ENCODE measurements at regions not wholly inside any gene's neighbourhood (a gene's known extent, or its start where the extent isn't known, plus 50 kb on each side); places are given as distances from the start of the nearest gene placed in this dataset.
"Not testable (repeated sequence)": the region's sequence is repeated elsewhere in the genome, so short reads cannot be mapped to it uniquely, and the experiment has no call there.

DNA sequence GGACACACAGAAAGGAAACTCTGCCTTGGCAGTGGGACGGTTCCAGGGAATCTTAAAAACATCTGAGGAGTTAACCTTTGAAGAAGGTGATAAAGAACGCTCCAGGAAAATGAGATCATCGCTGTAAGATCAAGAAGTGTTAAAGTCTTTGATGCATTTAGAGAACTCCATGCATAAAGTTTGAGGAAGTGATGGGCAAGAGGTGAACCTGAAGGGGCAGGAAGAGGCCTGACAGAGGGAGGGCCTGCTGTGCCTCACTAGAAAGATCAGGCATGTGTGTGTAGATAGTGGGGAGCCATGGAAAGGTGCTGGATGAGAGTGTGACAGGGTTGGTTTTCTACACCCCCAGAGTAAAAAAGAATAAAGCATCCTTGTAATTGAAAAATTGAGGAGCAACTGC lies 889.2 kb downstream of the MCTP2 start:
- DNase-seq (ENCODE audit: extremely low read depth in 1 of 2, low read depth in 1 of 2), result no peak

- DNase-seq (ENCODE audit: extremely low read depth in 1 of 2, low read depth in 1 of 2), result no peak
Observed at GRCh38 chr15:95121191-95121590, 889.8 kb downstream of the MCTP2 start.

GRCh38 chr15:95125803-95126202 lies 894.4 kb downstream of the MCTP2 start:
- no peak for DNase-seq (ENCODE audit: extremely low read depth in 1 of 2, low read depth in 1 of 2)

DNA sequence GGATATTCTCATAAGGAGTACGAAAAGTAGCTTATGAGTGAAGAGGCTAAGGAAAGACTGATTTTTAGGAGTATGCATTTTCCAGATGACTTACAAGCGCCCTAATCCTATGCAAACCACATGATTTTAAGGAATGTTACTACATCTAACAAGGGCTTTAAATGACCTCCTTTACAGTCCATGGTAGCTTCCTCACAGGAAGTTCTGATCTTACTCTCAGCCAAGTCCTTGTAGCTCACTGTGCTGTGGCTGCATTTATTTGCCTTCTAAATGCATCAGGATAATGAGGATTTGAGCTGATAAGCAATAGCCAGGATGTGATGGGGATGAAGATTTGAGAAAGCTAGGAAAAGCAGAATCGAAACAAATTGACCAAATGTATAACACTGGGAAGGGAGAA lies 896.0 kb downstream of the MCTP2 start:
- DNase-seq (ENCODE audit: extremely low read depth in 1 of 2, low read depth in 1 of 2), result no peak

GRCh38 chr15:95129574-95129973 lies 898.2 kb downstream of the MCTP2 start:
- no peak for DNase-seq (ENCODE audit: extremely low read depth in 1 of 2, low read depth in 1 of 2)

- DNase-seq (ENCODE audit: extremely low read depth in 1 of 2, low read depth in 1 of 2), result no peak
Observed at GRCh38 chr15:95131131-95131556, 899.8 kb downstream of the MCTP2 start.

DNA sequence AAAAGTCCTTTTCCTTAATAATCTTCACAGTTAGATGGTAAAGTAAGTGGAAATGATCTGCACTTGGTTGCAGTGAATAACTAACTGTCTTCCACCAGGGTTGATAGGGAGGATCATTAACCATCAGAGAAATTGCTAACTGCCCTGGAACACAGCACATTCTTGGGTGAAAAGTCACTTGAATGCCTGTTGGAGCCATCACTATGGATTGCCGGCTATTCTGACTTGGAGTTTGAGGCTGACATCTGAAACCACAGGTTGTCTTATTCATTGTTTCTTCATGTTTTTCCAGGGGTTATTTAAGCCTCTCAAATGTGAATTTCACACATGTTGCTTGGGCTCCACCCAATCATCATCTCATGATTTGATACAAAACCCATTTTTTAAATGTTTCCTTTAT lies 901.4 kb downstream of the MCTP2 start:
- no peak for DNase-seq (ENCODE audit: extremely low read depth in 1 of 2, low read depth in 1 of 2)

DNA sequence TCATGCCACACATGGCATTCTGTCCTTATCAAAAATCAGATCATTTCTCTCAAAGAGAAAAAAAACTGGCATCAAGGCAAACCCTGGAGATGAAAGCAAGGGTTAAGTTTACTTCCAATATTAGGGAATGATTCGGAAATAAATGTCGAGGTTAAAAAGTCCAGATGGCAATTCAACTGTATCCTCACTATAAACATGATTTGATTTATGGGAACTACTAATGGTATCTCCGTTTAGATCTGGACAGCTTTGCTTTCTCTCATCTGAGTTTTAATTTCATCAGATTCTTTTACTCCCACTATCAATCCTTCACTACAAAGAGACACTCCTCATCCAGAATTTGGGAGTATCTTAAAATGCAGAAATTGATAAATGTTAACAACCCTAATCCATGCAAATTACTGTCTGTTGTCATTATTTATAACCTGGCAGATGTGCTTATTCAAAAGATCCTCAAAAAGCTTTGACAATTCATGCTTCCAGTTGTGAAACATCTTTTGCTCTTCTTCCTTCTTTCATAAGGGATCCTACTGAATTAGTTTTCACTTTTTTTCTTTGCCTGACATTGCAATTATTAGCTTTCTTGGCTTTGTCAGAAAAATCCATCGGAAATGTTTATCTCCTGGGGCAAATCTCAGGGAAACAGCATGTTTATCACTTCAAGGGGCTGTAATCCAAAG lies 903.2 kb downstream of the MCTP2 start:
- no peak for DNase-seq (ENCODE audit: extremely low read depth in 1 of 2, low read depth in 1 of 2)

DNA sequence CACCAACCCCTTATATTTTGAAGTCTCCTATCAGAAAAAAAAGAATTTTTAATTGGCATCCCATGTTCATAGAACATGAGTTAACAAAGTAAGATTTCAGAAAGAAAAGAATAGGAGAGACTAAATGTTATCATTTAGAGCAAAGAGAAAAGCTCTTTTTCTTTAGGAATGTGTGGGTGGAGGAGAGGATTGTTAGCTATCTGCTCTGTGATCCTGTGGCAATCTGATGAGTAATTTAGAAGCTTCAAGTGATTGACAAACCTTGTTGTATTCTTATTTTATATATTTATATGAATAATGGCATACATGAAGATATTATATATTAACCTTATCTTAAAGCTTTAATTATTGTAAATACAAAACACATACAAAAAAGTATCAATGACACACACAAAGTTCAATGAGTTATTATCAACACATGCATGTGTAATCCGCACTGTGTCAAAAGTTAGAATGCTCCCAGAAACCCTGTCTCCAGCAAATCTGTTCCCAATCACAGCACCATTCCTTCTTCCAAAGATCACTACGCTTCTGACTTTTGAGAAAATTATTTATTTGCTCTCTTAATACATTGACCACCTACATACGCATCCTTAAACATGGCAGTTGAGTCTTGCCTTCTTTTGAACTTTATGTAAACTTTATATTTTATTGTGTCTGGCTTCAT lies 907.4 kb downstream of the MCTP2 start:
- no peak for DNase-seq (ENCODE audit: extremely low read depth in 1 of 2, low read depth in 1 of 2)

GRCh38 chr15:95141486-95141885 lies 910.1 kb downstream of the MCTP2 start:
- DNase-seq (ENCODE audit: extremely low read depth in 1 of 2, low read depth in 1 of 2), result no peak

DNA sequence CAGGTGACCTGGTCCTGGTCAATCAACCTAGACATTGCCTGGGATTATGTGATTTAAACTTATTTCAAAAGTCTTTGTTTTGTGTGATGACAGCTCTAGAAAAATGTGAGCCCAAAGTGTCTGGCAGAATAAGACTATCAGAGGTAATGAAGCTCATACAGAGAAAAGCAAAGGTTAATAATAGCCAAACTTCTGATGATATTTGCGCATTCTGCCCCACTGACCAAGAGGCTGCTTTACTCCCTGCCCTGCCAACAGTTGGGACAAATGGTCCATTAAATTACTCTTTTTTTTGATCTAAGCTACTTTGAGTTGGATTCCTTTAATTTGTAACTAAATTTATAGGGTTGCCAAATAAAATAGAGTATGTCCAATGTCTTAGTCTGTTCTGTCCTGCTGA lies 911.2 kb downstream of the MCTP2 start:
- no peak for DNase-seq (ENCODE audit: extremely low read depth in 1 of 2, low read depth in 1 of 2)

GRCh38 chr15:95146481-95146880 lies 915.1 kb downstream of the MCTP2 start:
- DNase-seq (ENCODE audit: extremely low read depth in 1 of 2, low read depth in 1 of 2), result no peak

DNA sequence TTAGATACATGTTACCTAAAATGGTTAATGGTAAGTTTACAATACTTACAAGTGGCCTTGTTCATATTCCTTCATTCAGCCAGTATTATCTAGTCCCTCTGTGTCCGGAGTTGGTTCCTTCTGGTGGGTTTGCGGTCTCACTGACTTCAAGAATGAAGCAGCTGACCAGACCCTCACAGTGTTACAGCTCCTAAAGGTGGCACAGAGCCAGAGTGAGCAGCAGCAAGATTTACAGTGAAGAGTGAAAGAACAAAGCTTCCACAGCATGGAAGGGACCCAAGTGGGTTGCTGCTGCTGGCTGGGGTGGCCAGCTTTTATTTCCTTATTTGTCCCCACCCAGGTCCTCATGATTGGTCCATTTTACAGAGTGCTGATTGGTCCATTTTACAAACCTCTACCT lies 916.8 kb downstream of the MCTP2 start:
- DNase-seq (ENCODE audit: extremely low read depth in 1 of 2, low read depth in 1 of 2), result no peak

GRCh38 chr15:95149036-95149435 lies 917.7 kb downstream of the MCTP2 start:
- no peak for DNase-seq (ENCODE audit: extremely low read depth in 1 of 2, low read depth in 1 of 2)

GRCh38 chr15:95149771-95150170 lies 918.4 kb downstream of the MCTP2 start:
- DNase-seq (ENCODE audit: extremely low read depth in 1 of 2, low read depth in 1 of 2), result no peak

GRCh38 chr15:95150466-95150865 lies 919.1 kb downstream of the MCTP2 start:
- no peak for DNase-seq (ENCODE audit: extremely low read depth in 1 of 2, low read depth in 1 of 2)

- DNase-seq (ENCODE audit: extremely low read depth in 1 of 2, low read depth in 1 of 2), result no peak
Observed at GRCh38 chr15:95152741-95153140, 921.4 kb downstream of the MCTP2 start.

- DNase-seq (ENCODE audit: extremely low read depth in 1 of 2, low read depth in 1 of 2), result not testable (repeated sequence)
Observed at GRCh38 chr15:95153201-95153600, 921.8 kb downstream of the MCTP2 start.

DNA sequence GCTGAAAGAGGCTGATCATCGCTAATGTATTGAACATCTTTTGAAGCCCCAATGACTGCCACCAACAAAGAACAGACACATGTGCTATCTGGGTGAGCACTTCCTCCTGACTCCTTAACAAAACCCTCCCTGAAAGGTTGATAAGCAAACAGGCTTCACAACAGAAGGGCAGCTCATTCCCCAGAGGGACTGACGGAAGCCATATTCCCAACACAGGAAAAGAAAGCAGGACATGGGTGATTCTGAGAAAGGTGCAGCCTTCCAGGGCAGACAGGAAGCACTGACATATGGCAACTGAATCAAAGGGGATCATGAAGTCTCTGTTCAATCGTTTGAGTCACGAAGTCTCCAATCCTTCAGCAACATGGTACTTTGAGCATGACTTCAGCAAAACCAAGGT lies 929.0 kb downstream of the MCTP2 start:
- no peak for DNase-seq (ENCODE audit: extremely low read depth in 1 of 2, low read depth in 1 of 2)

DNA sequence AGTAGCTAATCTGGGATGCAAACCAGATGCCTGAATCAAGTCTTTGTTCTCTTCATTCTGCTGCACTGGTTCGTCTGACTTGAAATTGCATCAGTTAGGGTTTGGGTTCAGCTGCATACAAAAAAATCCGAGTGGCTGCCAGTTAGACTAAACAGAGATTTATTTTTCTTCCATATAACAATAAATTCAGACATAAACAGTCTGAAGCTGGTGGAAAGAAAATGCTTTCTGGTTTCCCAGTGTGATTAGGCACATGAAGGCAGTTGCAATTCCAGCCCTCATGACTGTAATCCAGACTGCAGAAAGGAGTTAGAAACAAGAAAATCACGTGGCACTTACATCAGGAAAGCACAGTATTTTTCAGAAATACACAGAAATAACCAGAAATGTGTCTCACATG lies 930.7 kb downstream of the MCTP2 start:
- DNase-seq (ENCODE audit: extremely low read depth in 1 of 2, low read depth in 1 of 2), result no peak

GRCh38 chr15:95162531-95162930 lies 931.2 kb downstream of the MCTP2 start:
- DNase-seq (ENCODE audit: extremely low read depth in 1 of 2, low read depth in 1 of 2), result no peak

GRCh38 chr15:95162967-95163531 lies 931.7 kb downstream of the MCTP2 start:
- DNase-seq (ENCODE audit: extremely low read depth in 1 of 2, low read depth in 1 of 2), result no peak
